Lung (tissue), 11 donors: ENCODE measurements at regions not wholly inside any gene's neighbourhood (a gene's known extent, or its start where the extent isn't known, plus 50 kb on each side); places are given as distances from the start of the nearest gene placed in this dataset.

Experiments
- ATAC-seq: fragments of 200-7000 bp; cut with Tn5 transposase; one replicate; pipeline ENCODE4 v1.9.1; 2020; ENCODE audit warnings: moderate number of reproducible peaks; ENCODE audit not compliant: insufficient read depth, low FRiP score
- DNase-seq, 3 donors: peaks; one replicate each; pipeline ENCODE4 v3.0.0-alpha.2; 2013 to 2017
- H3K27ac ChIP-seq, 2 donors: one replicate each; pipeline ENCODE4 v1.5.1; 2013; ENCODE audit warnings: mild to moderate bottlenecking in 2 of 2, moderate library complexity in 2 of 2, control low read depth in 1 of 2, inconsistent platforms in 1 of 2, low read depth in 1 of 2, low read length in 1 of 2
- H3K27me3 ChIP-seq, 3 donors: one replicate each; pipeline ENCODE4 v1.5.1; 2013; ENCODE audit warnings: low read length in 2 of 3; ENCODE audit not compliant: control insufficient read depth in 3 of 3, insufficient read depth in 3 of 3
- H3K36me3 ChIP-seq, 4 donors: one replicate each; pipeline ENCODE4 v1.5.1; 2013; ENCODE audit warnings: low read length in 4 of 4, mild to moderate bottlenecking in 1 of 4, moderate library complexity in 1 of 4; ENCODE audit not compliant: control insufficient read depth in 4 of 4, insufficient read depth in 4 of 4
- H3K4me1 ChIP-seq, 5 donors: one replicate each; pipeline ENCODE4 v1.5.1; 2013; ENCODE audit warnings: low read length in 5 of 5, mild to moderate bottlenecking in 2 of 5, moderate library complexity in 1 of 5; ENCODE audit not compliant: control insufficient read depth in 5 of 5, insufficient read depth in 5 of 5
- H3K4me3 ChIP-seq: one replicate; pipeline ENCODE4 v1.5.1; 2013; ENCODE audit warnings: mild to moderate bottlenecking, control low read depth, moderate library complexity
- H3K9ac ChIP-seq, 2 donors: one replicate each; pipeline ENCODE4 v1.5.1; 2013; ENCODE audit warnings: low read length in 2 of 2, control low read depth in 1 of 2; ENCODE audit not compliant: insufficient read depth in 1 of 2
- H3K9me3 ChIP-seq, 4 donors: one replicate each; pipeline ENCODE4 v1.5.1; 2013; ENCODE audit warnings: low read length in 3 of 4, mild to moderate bottlenecking in 1 of 4, moderate library complexity in 1 of 4; ENCODE audit not compliant: control insufficient read depth in 4 of 4, insufficient read depth in 3 of 4
- CTCF ChIP-seq: IDR thresholded peaks from 2 replicates; pipeline ENCODE4 v1.5.1; 2012; ENCODE audit warnings: mild to moderate bottlenecking; ENCODE audit errors: control extremely low read depth, extremely low read depth
- WGBS, 2 donors: extraction: QIAGEN DNeasy Blood & Tissue Kit; methylation state at CpG; one replicate each; pipeline ENCODE4 v1.1.7; 2013; 5-methylcytosine and 5-hydroxymethylcytosine counted together
- donor health status: control.
- donor health status: control.
- donor health status: Bipolar disorder and iron deficiency.
- donor health status: healthy.
- donor health status: DM: yes; HTN: yes; CAD: no.

DNA sequence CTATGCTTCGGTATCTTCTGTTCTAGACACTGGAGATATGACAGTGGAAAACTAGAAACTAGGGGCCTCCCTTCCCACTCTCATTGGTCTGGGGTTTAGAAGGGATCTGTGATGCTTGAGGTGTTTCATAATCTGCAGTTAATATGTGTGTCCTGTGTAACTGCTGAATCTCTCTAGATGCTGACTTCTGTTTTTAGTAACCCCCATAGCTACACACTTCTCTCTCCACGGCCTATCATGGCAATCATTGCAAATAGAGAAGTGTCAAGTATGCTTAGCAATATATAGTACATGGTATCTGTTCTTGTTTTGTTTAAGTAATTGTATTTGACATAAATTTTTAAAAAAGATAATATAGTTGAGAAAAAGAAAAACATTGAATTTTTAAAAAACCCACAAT is 394.6 kb upstream of the MMS22L start:
- DNase-seq (no peak), ATAC-seq (no peak)
- Histone ChIP-seq H3K36me3 (no peaks in the 10 kb centered on the region), H3K9ac (no peak overlapping the region), H3K27ac (no peak overlapping the region), H3K27me3 (no peaks in the 10 kb centered on the region), H3K4me3 (no peak overlapping the region), H3K4me1 (no peaks in the 10 kb centered on the region), H3K9me3 (no peaks in the 10 kb centered on the region)
- 72 to 78% methylated on average over 2 of the region's 2 CpGs for WGBS, 2 donors
- TF ChIP-seq CTCF, result no peak

DNA sequence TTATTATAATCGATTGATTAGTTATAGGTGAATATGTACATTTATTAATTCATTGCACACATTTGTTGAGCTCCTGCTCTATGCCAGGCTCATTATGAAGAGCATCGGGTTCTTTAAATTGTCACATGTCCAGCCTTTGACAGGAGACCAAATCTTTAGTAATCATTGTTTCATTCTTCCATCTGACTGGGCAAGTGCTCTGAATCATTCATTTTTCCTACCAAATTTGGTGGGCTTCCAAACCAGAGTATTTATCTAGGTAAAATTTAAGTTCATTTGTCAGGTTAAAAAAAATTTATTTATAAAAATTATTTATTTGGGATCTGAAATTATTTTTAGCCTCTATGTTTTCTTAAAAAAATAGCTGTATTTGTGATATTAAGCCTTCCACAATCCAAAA is 404.9 kb upstream of the MMS22L start:
- ATAC-seq, result no peak
- no peak for DNase-seq

DNA sequence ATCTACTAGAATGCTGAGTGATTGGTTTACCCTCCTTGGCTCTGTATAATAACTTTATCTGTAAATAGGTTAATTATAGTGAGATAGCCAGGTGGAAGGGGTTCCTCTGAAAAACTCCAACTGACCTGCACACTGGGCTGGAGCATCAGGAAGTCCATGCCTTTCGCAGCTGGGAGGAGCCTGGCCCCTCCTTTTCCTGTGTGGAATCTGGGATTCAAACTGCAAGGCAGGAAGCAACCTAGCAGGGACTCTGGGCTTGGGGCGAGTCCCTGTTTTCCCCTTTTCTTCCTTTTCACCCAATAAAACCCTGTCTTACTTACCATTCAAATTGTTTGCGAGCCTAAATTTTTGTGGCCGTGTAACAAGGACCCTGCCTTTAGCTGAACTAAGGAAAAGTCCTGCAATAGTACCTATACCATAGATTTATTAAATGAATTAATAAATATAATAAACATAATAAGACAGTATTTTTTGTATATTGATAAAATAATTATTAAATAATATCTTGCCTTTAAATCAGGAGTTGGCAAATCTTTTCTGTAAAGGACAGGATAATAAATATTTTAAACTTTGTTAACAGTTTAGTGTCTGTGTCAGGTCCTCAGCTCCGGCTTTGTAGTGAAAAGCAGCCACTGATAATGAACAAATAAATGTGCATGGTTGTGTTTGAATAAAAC is 406.2 kb upstream of the MMS22L start:
- Histone ChIP-seq H3K36me3 (no peaks in the 10 kb centered on the region), H3K4me1 (no peaks in the 10 kb centered on the region), H3K27ac (no peak overlapping the region), H3K4me3 (no peak overlapping the region), H3K9ac (no peak overlapping the region), H3K9me3 (no peaks in the 10 kb centered on the region), H3K27me3 (no peaks in the 10 kb centered on the region)
- WGBS, 2 donors, result 68 to 81% methylated on average over 5 of the region's 5 CpGs
- no peak for ATAC-seq
- TF ChIP-seq CTCF, result no peak
- no peak for DNase-seq

More for the DNA sequence above, 404.9 kb upstream of the MMS22L start:
- Histone ChIP-seq H3K36me3 (no peaks in the 10 kb centered on the region), H3K27ac (no peak overlapping the region), H3K4me1 (no peaks in the 10 kb centered on the region), H3K4me3 (no peak overlapping the region), H3K9ac (no peak overlapping the region), H3K9me3 (no peaks in the 10 kb centered on the region), H3K27me3 (no peaks in the 10 kb centered on the region)
- WGBS, 2 donors, result 92% methylated on average over 2 of the region's 2 CpGs
- TF ChIP-seq CTCF, result no peak

DNA sequence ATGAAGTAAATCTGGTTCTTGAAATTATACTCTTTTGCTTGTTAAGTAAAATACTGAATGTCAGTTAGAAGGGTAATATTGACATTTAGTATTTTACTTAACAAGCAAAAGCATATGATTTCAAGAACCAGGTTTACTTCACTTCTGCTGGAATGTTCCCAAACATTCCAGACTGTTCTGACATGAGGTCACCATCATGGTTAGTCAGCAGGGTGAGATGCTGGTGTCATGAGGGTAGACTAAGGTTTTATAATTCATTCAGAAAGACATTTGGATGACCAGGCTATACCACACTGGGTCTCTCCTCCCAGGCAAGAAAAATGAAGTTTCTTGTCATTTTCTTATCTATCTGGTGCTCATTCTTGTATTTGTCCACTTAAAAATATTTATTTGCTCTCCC is 414.4 kb upstream of the MMS22L start:
- H3K4me1 ChIP-seq, result no peaks in the 10 kb centered on the region
- H3K9me3 ChIP-seq, result no peaks in the 10 kb centered on the region

More for the DNA sequence above, 414.4 kb upstream of the MMS22L start:
- no peak for ATAC-seq
- Histone ChIP-seq H3K27me3 (no peaks in the 10 kb centered on the region), H3K36me3 (no peaks in the 10 kb centered on the region), H3K27ac (no peak overlapping the region), H3K4me3 (no peak overlapping the region), H3K9ac (no peak overlapping the region)
- peak in 1 of 3 donors; percentile 3 for DNase-seq
- no peak for TF ChIP-seq CTCF
